HUDEP-2 (cell line): ENCODE measurements at regions not wholly inside any gene's neighbourhood (a gene's known extent, or its start where the extent isn't known, plus 50 kb on each side); places are given as distances from the start of the nearest gene placed in this dataset.

Source experiments
- DNase-seq, 76 experiments: peaks; one replicate each; lab custom pipeline; 2025; ENCODE audit not compliant: unreplicated experiment in 76 of 76; lab: John Stamatoyannopoulos, UW

GRCh38 chr5:143671674-143672569, 140.0 kb upstream of the HMHB1 start:
- no peak for DNase-seq

GRCh38 chr5:143671021-143671420, 140.9 kb upstream of the HMHB1 start:
- no peak for DNase-seq

DNA sequence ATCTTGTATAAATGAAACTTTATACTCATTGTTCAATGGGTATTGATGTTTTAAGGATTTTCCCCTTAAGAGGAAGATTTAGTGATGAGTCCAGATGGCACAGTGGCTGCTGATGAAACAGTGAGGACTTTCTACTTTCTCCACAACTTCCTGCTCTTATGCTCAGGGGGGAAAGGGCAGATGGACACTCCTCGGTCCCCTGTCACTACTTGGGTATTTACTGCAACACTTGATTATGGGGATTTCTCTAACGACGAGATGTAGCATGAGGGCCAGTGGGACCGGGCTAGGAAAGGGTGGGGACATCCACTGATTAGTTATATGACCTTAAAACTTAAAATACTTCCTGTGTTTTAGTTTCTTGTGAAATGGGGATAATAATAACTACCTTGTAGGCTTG, 146.1 kb upstream of the HMHB1 start:
- no peak for DNase-seq

GRCh38 chr5:143664623-143665022, 147.3 kb upstream of the HMHB1 start:
- DNase-seq = no peak

GRCh38 chr5:143663872-143664271, 148.1 kb upstream of the HMHB1 start:
- no peak for DNase-seq

DNA sequence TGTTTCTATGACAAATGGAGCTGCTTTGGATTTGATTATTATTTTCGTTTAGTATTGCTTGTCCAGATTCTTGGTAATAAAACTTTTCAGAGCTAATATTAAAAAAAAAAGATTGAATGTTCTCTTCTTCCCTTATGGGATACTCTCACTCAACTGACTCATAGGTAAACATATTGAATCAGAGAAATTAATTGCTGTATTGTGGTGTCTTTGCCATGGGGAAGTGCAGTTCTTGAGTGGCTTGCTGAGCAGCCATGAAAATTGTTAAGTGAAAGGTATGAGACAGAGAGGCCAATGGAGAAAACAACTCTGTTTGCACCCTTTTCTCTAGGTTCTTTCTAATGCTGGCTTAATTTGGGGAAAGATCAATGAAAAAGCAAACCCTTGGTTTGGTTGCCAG, 149.9 kb upstream of the HMHB1 start:
- no peak for DNase-seq

DNA sequence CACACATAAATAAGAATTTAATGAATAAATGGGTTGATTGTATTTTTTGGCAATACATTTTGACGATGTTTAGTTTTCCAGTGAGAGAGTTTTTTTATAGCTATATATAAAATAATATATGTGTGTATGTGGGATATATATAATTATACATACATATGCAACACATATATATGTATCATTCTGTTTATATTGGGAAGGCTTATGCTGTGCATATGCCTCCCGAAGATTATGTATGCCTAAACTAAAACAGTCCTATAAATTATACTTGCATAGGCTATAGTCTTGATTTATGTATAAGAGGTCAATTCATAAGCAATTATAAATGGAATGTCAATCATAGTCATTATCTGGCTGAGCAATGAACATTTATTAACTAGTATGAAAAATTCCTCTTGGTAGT, 151.3 kb upstream of the HMHB1 start:
- DNase-seq = no peak

GRCh38 chr5:143659599-143660238, 152.2 kb upstream of the HMHB1 start:
- no peak for DNase-seq

DNA sequence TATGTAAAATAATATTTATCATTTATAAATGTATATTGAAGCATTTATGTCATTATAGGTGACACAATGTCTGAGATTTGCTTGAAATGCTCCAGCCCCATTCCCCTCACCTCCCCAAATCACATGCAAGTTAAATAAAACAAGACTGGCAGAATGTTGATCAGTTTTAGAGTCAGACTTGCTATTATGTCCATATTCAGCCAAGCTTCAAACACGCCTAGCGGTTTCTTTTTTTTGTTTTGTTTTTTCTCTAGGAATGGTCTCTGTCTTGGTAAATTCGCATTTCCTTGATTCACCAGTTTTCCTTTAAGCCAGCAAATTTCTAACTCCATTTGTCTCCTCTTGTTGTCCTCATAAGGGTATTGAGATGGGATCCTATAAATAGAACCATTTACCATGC, 153.0 kb upstream of the HMHB1 start:
- no peak for DNase-seq

GRCh38 chr5:143657647-143658285, 154.2 kb upstream of the HMHB1 start:
- DNase-seq = no peak

- no peak for DNase-seq
Measured at GRCh38 chr5:143653766-143654282, 158.1 kb upstream of the HMHB1 start.

DNA sequence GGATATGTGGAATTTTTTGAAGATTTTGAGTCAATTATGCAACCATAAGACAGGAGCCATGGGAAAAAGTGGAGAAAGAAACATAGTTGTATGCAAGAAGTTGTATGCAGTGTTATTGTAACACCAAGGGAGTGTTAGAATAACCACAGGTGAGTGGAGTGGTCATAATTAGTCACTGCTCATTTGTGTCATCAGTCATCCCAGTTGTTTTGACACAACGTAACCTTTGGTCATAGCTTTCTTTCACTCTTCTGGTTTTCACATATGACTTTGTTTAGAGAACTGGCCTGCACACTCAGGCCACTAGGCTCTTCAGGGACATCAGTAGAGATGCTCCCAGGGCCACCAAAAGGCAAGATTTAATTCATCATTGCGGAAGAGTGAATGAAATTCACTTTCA, 158.7 kb upstream of the HMHB1 start:
- DNase-seq = no peak

DNA sequence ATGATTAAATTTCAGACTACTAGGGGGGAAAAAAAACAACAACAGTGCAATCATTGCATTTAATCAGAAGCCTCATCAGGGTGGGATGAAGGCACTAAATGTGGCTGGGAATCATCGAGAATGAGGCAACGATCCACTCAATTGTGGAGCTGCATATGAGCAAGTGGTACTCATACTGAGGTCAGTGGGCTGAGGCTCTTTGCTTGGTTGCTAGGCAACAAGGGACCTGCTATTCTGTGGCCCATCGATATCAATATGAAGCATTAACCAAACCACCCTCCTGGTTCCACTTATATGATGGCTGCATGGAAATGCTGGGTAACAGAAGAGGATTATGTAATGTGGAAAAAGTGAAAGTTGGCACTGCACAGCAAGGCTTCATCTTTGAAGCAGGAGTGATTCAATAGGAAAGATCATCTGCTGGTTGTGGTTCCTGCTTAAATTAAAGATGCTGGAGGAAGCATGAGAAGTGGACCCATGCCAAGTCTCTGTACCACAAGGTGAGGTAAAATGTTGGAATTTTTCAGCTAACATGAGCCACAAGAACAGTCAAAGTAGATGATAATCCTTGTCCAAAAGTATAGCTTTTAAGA, 159.8 kb upstream of the HMHB1 start:
- no peak for DNase-seq

DNA sequence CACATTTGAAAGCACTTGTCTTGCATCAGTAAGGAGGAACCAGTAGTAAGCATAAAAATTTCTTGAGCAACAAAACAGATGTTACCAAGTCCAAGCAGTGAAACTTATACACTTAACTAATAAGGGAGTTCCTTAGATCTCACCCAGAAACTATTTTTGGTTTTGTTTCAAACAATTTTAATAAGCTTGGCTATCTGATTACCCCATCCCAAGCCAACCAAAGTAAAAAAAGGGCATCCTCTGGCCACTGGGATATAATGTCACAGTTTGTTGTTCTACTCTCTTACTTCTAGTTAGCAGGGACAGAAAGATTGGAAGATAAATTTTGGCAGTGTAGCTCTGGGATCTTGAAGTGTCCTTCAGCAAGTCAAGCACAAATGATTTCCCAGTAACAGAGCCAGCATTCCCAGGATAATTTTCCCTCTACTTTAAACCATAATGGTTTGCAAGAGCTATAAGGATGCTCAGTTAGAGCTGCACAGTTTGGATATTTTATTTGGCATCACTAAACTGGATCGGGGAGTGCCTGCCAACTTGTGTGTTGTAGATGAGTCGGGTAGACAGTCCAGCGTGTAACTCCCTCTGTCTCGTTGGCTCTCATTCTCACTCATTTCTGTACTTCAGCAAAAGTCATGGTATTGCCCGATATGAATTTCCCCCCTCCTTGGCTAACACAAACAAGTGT, 161.9 kb upstream of the HMHB1 start:
- DNase-seq = no peak

DNA sequence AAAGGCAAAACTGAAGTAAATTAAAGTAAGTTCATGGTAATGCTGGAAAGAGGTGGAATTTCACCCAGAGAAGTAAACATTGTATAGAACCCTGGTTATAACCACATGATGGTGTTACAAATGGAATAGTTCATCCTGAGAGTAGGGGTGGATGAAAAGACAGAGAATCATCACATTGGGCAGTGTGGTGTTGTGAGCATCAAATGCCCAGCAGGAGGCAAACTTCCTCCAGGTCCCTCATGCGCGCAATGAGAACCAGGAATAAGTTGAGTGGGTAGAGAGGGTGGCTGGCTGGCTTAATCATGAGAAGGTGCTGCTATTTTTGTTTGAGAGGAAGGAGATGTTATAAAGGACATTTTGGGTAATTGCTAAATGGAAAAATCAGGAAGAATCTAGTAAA, 163.3 kb upstream of the HMHB1 start:
- DNase-seq = peak in 2 of 76 experiments; percentile 1 to 3

DNA sequence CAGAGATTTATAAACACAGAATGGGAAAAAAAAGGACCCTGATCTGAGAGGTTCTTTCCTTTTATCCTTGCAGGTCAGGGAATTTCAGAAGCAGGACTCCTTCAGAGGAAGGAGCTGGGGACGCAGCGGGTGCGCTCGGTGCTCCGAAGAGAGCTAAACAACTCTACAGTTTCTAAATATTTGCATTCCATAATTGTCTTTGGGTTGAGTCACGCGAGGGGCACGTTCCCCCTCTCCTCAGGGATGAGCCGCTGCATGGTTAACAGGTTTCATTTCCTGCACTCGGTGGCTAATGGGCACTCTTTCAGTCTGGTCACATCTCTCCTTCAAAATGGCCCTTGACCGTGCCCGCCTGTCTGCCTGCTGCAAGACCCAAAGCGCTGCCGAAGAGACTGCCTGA, 165.0 kb upstream of the HMHB1 start:
- no peak for DNase-seq

DNA sequence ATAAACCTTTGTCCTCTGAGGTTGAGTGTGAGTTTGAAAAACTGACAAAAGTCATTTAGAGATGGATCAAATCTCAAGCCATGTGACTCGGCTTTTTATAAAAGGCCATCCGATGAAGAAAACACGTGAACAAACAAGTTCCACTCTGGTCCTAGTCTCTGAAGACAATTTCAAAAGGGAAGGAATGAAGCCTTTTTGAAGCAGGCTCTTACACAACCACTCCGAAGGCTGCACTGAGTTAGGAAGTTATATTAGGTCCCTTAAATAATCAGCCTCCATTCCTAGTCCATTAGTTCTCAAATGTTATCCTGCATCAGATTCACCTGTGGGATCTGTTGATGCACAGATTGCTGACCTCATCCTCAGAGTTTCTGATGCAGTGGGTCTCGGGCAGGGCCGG, 166.6 kb upstream of the HMHB1 start:
- no peak for DNase-seq

- no peak for DNase-seq
Measured at GRCh38 chr5:143644727-143645126, 167.2 kb upstream of the HMHB1 start.

- DNase-seq = no peak
Measured at GRCh38 chr5:143642791-143643190, 169.2 kb upstream of the HMHB1 start.

DNA sequence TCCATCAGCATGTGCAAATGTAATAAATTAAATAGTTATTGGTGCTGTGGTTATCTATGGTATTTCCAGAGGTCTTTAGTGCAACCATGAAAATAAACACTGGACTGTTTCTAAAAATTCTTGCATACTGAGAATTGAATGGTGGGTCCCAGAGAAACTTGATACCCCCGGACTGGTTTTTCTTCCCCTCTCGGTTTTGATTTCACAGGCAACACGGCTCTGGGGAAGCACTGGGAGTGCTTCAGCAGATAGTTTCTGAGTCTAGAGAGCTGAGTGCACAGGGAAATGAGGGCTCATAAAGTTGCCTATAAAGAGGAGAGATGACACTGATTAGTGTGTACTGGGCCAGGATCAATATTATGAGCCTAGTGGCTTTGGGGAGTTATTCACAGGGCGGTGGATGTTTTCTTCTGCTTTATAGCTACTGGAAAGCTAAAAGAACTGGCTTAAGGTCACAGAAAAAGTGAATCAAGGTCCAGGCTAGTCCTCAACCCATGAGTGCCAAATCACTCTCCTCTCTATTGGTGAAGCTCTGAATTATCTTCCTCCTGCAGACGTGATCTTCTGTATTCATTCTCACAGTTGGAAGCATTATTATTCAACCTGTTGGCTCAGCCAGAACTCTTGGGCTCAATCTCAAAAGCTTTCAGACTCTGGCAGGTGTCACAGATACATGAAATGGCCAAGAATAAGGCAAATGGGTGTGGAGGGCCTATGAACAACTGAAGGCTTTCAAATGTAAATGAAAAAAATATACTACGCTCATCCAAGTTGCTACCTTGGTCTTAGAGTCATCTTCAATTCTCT, 170.2 kb upstream of the HMHB1 start:
- DNase-seq = no peak
